Upper lobe of left lung (tissue), 4 donors: ENCODE measurements at regions not wholly inside any gene's neighbourhood (a gene's known extent, or its start where the extent isn't known, plus 50 kb on each side); places are given as distances from the start of the nearest gene placed in this dataset.

Experiments
- EP300 ChIP-seq, 4 donors: sonication (generic); formaldehyde crosslinking; IDR thresholded peaks; one replicate each; pipeline ENCODE4 v1.5.1; 2017; ENCODE audit warnings: antibody characterized with exemption in 4 of 4, control low read depth in 2 of 4
- POLR2AphosphoS5 ChIP-seq, 2 donors: sonication (generic); formaldehyde crosslinking; IDR thresholded peaks; one replicate each; pipeline ENCODE4 v1.5.1; 2017; ENCODE audit warnings: antibody characterized with exemption in 2 of 2
- TF ChIP-seq, protein P1 (sequence below), 6 experiments: fragments of 450-650 bp in 4 of 6; fragments of 200-600 bp in 2 of 6; sonication (generic) in 2 of 6; IDR thresholded peaks; one replicate each; pipeline ENCODE4 v1.5.1; 2016 to 2019; ENCODE audit warnings: antibody characterized with exemption in 6 of 6

DNA sequence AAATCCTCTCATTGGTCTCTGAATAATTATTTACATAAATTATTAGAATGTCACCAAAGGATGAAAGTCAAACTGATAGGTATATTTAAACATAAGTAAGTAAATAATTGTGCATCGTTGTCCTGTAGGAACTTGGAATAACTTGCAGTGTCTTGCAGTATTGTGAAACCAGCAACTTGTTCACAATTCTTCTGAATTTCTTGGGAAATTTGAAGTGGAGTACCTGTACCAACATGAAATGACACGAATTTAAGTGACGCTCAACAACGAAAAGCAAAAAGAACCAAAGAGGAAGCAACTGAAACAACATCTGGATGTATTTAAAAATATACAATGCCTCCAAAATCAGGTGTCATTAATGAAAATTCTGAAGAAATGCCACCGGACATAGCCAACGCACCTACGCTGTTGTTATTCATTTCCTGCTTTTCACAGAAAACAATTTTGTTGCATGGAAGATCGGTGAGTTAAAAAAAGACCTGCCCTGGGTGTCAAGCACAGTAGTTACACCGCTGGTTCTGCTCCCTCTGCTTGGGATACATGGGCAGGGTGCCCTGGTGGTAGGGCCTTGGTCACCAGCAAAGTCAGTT is 112.5 kb downstream of the RPLP1 start:
- no peak for TF ChIP-seq POLR2AphosphoS5 (IDR thresholded peaks at IDR 0.05)
- TF ChIP-seq, protein P1, sequence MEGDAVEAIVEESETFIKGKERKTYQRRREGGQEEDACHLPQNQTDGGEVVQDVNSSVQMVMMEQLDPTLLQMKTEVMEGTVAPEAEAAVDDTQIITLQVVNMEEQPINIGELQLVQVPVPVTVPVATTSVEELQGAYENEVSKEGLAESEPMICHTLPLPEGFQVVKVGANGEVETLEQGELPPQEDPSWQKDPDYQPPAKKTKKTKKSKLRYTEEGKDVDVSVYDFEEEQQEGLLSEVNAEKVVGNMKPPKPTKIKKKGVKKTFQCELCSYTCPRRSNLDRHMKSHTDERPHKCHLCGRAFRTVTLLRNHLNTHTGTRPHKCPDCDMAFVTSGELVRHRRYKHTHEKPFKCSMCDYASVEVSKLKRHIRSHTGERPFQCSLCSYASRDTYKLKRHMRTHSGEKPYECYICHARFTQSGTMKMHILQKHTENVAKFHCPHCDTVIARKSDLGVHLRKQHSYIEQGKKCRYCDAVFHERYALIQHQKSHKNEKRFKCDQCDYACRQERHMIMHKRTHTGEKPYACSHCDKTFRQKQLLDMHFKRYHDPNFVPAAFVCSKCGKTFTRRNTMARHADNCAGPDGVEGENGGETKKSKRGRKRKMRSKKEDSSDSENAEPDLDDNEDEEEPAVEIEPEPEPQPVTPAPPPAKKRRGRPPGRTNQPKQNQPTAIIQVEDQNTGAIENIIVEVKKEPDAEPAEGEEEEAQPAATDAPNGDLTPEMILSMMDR (IDR thresholded peaks at IDR 0.05), result no peak
- TF ChIP-seq EP300 (IDR thresholded peaks at IDR 0.05), result no peak
